ENCODE measurements at regions not wholly inside any gene's neighbourhood (a gene's known extent, or its start where the extent isn't known, plus 50 kb on each side); places are given as distances from the start of the nearest gene placed in this dataset.

- Histone ChIP-seq H3K27ac (no peak overlapping the region), H3K36me3 (no peaks in the 10 kb centered on the region), H3K9me3 (peaks cover 0 to 22% (median 12%) of the 10 kb centered on the region in 8 donors), H3K4me1 (no peaks in the 10 kb centered on the region), H3K4me3 (no peak overlapping the region), H3K27me3 (replicated peaks in 1 of 7) (no peaks in the 10 kb centered on the region)
- no peak for TF ChIP-seq POLR2A (IDR thresholded peaks at IDR 0.05)
- no peak for TF ChIP-seq CTCF (IDR thresholded peaks at IDR 0.05 in 8 of 11, conservative IDR thresholded peaks at IDR 0.05 in 3 of 11)
- TF ChIP-seq POLR2AphosphoS5 (IDR thresholded peaks at IDR 0.05): no peak
- 79 to 88% (median 81%) methylated on average over 3 of the region's 3 CpGs for WGBS, 5 donors
- no peak for DNase-seq
- intact Hi-C loops (cut with DNase I; ENCODE audit: low total_unique reads): no loop called here
Measured at GRCh38 chr4:180696460-180697092, 1546.6 kb upstream of the TENM3 start.

GRCh38 chr4:180698550-180699195 lies 1544.5 kb upstream of the TENM3 start:
- H3K4me3 ChIP-seq: no peak overlapping the region
- no peak overlapping the region for H3K27ac ChIP-seq
- no peaks in the 10 kb centered on the region for H3K27me3 ChIP-seq (replicated peaks in 1 of 7)
- H3K36me3 ChIP-seq: no peaks in the 10 kb centered on the region
- intact Hi-C loops (cut with DNase I; ENCODE audit: low total_unique reads): no loop called here
- WGBS, 5 donors: 77 to 91% (median 86%) methylated on average over 12 of the region's 12 CpGs
- TF ChIP-seq POLR2A (IDR thresholded peaks at IDR 0.05) (no peak), POLR2AphosphoS5 (IDR thresholded peaks at IDR 0.05) (no peak)
- peaks cover 0 to 12% (median 4%) of the 10 kb centered on the region in 8 donors for H3K9me3 ChIP-seq
- H3K4me1 ChIP-seq: no peaks in the 10 kb centered on the region
- no peak for DNase-seq

GRCh38 chr4:180706766-180707165 lies 1536.4 kb upstream of the TENM3 start:
- TF ChIP-seq CTCF (IDR thresholded peaks at IDR 0.05 in 8 of 11, conservative IDR thresholded peaks at IDR 0.05 in 3 of 11): no peak
- TF ChIP-seq POLR2AphosphoS5 (IDR thresholded peaks at IDR 0.05): no peak
- no peak for TF ChIP-seq POLR2A (IDR thresholded peaks at IDR 0.05)
- Histone ChIP-seq H3K9me3 (peaks cover 0 to 19% (median 12%) of the 10 kb centered on the region in 8 donors), H3K27ac (no peak overlapping the region), H3K27me3 (replicated peaks in 1 of 7) (no peaks in the 10 kb centered on the region), H3K4me1 (no peaks in the 10 kb centered on the region), H3K36me3 (no peaks in the 10 kb centered on the region), H3K4me3 (no peak overlapping the region)
- intact Hi-C loops (cut with DNase I; ENCODE audit: low total_unique reads): no loop called here
- WGBS, 5 donors: 57 to 81% (median 75%) methylated on average over 2 of the region's 2 CpGs
- no peak for DNase-seq

- Histone ChIP-seq H3K36me3 (no peaks in the 10 kb centered on the region), H3K4me1 (no peaks in the 10 kb centered on the region), H3K4me3 (no peak overlapping the region), H3K9me3 (peaks cover 0 to 19% (median 12%) of the 10 kb centered on the region in 8 donors), H3K27ac (no peak overlapping the region), H3K27me3 (replicated peaks in 1 of 7) (no peaks in the 10 kb centered on the region)
- intact Hi-C loops (cut with DNase I; ENCODE audit: low total_unique reads): no loop called here
- no peak for TF ChIP-seq POLR2AphosphoS5 (IDR thresholded peaks at IDR 0.05)
- no peak for TF ChIP-seq CTCF (IDR thresholded peaks at IDR 0.05 in 8 of 11, conservative IDR thresholded peaks at IDR 0.05 in 3 of 11)
- TF ChIP-seq POLR2A (IDR thresholded peaks at IDR 0.05): no peak
- no peak for DNase-seq
- 54 to 63% (median 58%) methylated on average over 5 of the region's 5 CpGs for WGBS, 5 donors
Measured at GRCh38 chr4:180710628-180711337, 1532.4 kb upstream of the TENM3 start.
